Adipocyte (in vitro differentiated cells): ENCODE measurements at regions not wholly inside any gene's neighbourhood (a gene's known extent, or its start where the extent isn't known, plus 50 kb on each side); places are given as distances from the start of the nearest gene placed in this dataset.

Experiments
- DNase-seq: peaks from one replicate; pipeline ENCODE4 v3.0.0-alpha.2; 2015; ENCODE audit warnings: low read depth
- H3K27me3 ChIP-seq: replicated peaks from 2 replicates; pipeline ENCODE4 v1.7.0; 2013; ENCODE audit warnings: mild to moderate bottlenecking, low read length, moderate library complexity; ENCODE audit not compliant: control insufficient read depth, insufficient read depth
- H3K36me3 ChIP-seq: 2 replicates; pipeline ENCODE4 v1.7.0; 2013; ENCODE audit warnings: low read length, mild to moderate bottlenecking, moderate library complexity; ENCODE audit not compliant: control insufficient read depth, insufficient read depth, severe bottlenecking
- H3K4me1 ChIP-seq: 2 replicates; pipeline ENCODE4 v1.7.0; 2013; ENCODE audit warnings: mild to moderate bottlenecking, low read length, moderate library complexity; ENCODE audit not compliant: control insufficient read depth, insufficient read depth
- H3K4me3 ChIP-seq: 2 replicates; pipeline ENCODE4 v1.7.0; 2013; ENCODE audit warnings: mild to moderate bottlenecking, low read length, moderate library complexity
- H3K9ac ChIP-seq: 2 replicates; pipeline ENCODE4 v1.7.0; 2013; ENCODE audit warnings: mild to moderate bottlenecking, low read length, moderate library complexity
- H3K9me3 ChIP-seq: 2 replicates; pipeline ENCODE4 v1.7.0; 2013; ENCODE audit warnings: mild to moderate bottlenecking, low read length, moderate library complexity; ENCODE audit not compliant: control insufficient read depth

DNA sequence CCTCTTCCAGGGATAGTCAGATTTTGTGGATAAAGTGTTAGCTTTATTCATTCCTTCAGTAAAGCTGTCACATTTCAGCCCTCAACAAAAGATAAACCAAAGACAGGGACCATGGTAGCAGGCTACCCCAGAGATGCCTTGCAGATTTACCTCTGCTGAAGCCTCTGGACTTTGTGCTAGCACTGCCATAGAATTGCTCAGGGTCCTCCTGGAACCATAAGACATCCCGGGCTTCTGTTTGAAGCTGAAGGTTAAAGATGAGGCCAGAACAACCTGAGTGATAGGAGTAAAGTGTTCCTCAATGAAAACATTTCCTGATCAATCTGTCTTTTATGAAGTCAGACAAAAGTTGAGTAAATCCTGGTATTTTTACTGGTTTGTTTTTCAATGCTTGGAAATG lies 57.5 kb upstream of the ARL15 start:
- no peak for DNase-seq
- Histone ChIP-seq H3K9ac (no peak overlapping the region), H3K9me3 (peaks cover 4% of the 10 kb centered on the region), H3K36me3 (no peaks in the 10 kb centered on the region), H3K4me3 (no peak overlapping the region), H3K4me1 (peaks cover 8% of the 10 kb centered on the region), H3K27me3 (no peaks in the 10 kb centered on the region)

DNA sequence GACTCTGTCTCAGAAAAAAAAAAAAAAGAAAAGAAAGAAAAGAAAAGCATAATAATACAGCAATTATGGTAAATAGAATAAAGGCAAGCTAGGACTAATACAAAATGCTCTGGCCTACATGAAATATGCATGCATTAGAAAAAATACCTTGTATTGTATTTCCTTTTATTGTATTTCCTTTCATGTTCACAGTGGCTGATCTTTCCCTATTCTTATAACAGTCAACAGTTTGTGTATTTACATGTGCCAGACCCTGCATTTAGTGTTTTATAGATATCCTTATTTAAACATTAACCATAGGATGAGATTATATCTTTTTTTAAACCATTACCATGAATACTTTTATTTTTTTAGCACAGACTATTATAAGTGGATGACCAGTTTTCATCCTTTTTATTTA lies 56.3 kb upstream of the ARL15 start:
- no peak for DNase-seq
- no peaks in the 10 kb centered on the region for H3K36me3 ChIP-seq
- no peak overlapping the region for H3K9ac ChIP-seq
- H3K4me3 ChIP-seq, result no peak overlapping the region
- peaks cover 18% of the 10 kb centered on the region for H3K4me1 ChIP-seq
- H3K9me3 ChIP-seq, result no peaks in the 10 kb centered on the region
- no peaks in the 10 kb centered on the region for H3K27me3 ChIP-seq

DNA sequence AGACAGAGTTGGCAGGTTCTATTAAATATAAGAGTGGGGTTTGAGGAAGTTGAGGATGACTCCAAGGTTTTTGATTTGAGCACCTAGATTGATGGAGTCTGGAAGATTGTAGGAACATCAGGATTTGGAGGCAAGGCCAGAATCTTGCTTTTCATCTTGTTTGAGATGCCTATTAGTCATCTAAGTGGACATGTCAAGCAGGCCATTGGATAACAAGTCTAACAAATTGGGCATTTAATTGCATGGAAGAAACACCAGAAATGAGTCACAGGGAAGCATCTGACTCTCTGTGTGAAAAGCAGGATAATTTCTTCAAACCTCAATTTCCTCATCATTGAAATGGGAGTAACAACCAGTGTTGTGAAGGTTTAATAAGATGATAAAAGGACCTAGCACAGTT lies 53.3 kb upstream of the ARL15 start:
- Histone ChIP-seq H3K36me3 (no peaks in the 10 kb centered on the region), H3K9ac (no peak overlapping the region)

DNA sequence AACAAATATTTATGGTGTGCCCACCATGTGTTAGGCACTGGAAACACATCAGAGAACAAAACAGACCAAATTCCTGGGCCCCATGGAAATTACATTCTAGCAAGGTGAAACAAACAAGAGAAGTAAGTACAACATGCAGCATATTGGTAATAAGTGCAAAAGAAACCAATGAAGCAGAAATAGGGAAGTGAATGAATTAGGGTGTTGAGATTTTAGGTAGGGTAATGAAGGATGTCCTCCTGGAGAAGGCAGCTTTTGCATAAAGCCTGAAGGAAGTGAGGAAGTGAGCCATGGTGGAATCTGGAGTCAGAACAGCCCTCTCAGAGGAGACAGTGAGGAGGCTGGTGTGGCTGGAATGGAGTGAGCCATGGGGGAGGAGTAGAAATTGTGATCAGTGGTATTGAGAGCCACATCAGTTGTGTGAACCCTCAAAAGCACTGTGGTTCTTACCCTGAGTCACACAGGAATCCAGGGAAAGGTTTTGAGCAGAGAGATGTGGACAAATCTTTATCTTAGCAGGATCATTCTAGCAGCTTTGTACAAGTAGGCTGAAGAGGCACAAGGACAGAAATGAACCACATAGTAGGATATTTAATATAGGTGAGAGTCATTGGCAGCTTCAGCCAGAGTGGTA lies 52.7 kb upstream of the ARL15 start:
- DNase-seq, result no peak
- H3K9ac ChIP-seq, result no peak overlapping the region
- no peaks in the 10 kb centered on the region for H3K27me3 ChIP-seq
- H3K4me3 ChIP-seq, result no peak overlapping the region
- H3K9me3 ChIP-seq, result no peaks in the 10 kb centered on the region
- peaks cover 41% of the 10 kb centered on the region for H3K4me1 ChIP-seq
- no peaks in the 10 kb centered on the region for H3K36me3 ChIP-seq

More for the DNA sequence above, 53.3 kb upstream of the ARL15 start:
- DNase-seq, result peak; percentile 3
- Histone ChIP-seq H3K9me3 (no peaks in the 10 kb centered on the region), H3K27me3 (no peaks in the 10 kb centered on the region), H3K4me1 (peaks cover 41% of the 10 kb centered on the region), H3K4me3 (no peak overlapping the region)

DNA sequence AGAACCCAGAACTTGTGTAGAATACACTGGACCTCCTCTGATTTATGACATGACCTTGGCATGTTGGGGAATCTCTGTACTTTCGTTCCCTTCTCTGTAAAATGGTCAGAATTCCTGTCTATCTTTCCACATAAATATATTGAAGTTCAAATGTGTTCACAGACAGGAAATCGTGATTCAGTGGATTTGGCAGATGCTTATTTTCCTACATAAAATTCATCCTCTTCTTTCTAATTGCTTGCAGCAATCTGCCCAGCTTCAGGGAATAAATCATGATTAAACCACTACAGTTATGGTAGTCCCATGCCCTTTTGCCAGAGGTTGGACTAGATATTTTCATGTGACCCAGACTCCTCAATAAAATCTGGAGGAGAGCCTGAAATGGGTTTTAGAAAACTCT lies 52.1 kb upstream of the ARL15 start:
- Histone ChIP-seq H3K9me3 (no peaks in the 10 kb centered on the region), H3K36me3 (no peaks in the 10 kb centered on the region), H3K9ac (no peak overlapping the region), H3K4me3 (no peak overlapping the region), H3K4me1 (peaks cover 47% of the 10 kb centered on the region), H3K27me3 (no peaks in the 10 kb centered on the region)
- DNase-seq, result peak; percentile 58

DNA sequence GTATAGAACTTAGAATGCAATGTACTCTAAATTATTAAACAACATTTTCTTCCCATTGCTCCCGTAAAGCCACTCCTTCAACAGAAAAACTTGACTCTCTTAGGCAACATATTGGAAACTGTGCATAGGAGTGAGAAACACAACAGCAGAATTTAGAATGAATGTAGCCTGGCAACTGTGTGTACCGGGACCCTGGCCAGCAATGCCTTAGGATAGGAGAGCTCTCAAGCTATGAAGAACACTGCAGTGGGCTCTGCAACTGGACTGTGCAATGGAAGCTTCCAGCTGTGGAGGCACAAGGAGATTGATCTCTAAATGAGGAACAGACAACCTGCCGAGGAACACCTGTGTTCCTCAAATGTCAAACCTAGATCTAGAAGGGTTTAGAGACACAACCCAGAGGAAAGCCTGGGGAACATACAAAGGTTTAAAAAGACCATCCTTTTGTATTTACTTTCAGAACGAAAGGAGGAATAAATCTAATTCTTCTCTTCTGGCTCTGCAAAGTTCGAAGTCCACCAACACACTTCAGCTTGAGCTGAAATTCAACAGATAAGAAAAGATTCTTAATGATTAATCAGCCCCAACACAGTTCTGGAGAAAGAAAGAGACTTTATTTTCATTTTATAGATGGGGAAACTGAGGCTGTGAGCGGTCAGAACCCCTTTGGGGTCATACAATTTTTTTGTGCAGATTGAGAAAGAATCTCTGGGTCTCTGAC lies 51.5 kb upstream of the ARL15 start:
- Histone ChIP-seq H3K27me3 (no peaks in the 10 kb centered on the region), H3K4me3 (no peak overlapping the region), H3K9me3 (no peaks in the 10 kb centered on the region), H3K9ac (no peak overlapping the region), H3K4me1 (peaks cover 47% of the 10 kb centered on the region), H3K36me3 (no peaks in the 10 kb centered on the region)
- peak; percentile 52 for DNase-seq

DNA sequence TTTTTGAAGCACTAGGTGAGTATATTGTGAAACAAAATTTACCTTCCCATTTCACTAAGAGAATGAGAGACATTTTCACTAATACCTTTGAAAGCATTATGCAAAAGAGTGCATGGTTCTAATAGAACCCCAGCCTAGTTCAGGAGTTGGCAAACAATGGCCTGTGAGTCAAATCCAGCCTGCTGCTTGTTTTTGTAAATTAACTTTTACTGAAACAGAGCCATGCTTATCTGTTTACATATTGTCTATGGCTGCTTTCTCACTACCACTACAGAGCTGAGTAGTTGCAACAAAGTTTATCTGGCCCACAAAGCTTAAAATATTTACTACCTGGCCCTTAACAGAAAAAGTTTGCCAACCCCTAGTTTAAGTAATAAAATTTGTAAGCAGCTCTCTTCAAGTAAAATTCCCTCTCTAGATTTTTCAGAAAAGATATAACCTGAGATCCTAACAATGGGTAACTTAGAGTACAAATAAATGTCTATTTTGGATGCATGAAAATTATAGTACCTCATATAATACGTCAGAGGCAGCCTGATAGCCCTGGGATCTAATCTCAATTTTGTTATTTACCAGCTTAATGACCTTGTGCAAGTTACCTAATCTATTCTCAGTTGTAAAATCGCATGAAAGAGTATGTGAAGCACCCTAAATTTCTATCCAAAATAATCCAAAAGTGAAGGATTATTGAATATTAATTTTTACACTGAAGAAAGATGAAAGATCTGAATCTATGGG lies 50.7 kb upstream of the ARL15 start:
- H3K9ac ChIP-seq, result no peak overlapping the region
- H3K27me3 ChIP-seq, result no peaks in the 10 kb centered on the region
- H3K4me3 ChIP-seq, result no peak overlapping the region
- no peaks in the 10 kb centered on the region for H3K9me3 ChIP-seq
- peak; percentile 48 for DNase-seq
- H3K4me1 ChIP-seq, result peaks cover 47% of the 10 kb centered on the region
- H3K36me3 ChIP-seq, result no peaks in the 10 kb centered on the region
